OCI-LY3 (cell line): ENCODE measurements at regions not wholly inside any gene's neighbourhood (a gene's known extent, or its start where the extent isn't known, plus 50 kb on each side); places are given as distances from the start of the nearest gene placed in this dataset.
"Not testable (repeated sequence)": the region's sequence is repeated elsewhere in the genome, so short reads cannot be mapped to it uniquely, and the experiment has no call there.

Experiments used
- EZH2phosphoT487 ChIP-seq: fragments of 200-600 bp; shearing (Covaris generic); IDR thresholded peaks from 2 replicates; pipeline ENCODE4 v1.6.1; 2018; ENCODE audit warnings: antibody characterized with exemption, mixed run types, low read depth
- TF ChIP-seq, protein P1 (sequence below): fragments of 200-600, 300-600 bp; sonication (generic); IDR thresholded peaks from 2 replicates; pipeline ENCODE4 v1.5.1; 2014; ENCODE audit warnings: antibody characterized with exemption, low read length, low read depth

DNA sequence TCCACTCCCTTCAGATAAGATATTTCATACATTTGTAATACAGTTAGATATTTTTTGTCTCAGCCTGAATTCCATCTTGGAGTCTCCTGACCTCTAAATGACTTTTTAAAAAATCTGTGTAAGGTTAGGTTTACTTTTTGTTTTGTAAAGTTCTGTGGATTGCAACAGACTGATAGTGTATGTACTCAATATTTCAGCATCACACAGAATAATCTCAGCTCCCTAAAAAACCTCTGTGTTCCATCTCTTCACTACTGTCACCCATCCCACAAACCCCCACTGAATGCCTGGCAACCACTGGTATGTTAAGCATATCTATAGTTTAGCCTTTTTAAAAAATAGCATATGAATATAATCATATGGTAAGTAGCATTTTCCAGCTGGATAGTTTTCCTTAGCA, 951.1 kb upstream of the ADAMTS5 start:
- TF ChIP-seq, protein P1, sequence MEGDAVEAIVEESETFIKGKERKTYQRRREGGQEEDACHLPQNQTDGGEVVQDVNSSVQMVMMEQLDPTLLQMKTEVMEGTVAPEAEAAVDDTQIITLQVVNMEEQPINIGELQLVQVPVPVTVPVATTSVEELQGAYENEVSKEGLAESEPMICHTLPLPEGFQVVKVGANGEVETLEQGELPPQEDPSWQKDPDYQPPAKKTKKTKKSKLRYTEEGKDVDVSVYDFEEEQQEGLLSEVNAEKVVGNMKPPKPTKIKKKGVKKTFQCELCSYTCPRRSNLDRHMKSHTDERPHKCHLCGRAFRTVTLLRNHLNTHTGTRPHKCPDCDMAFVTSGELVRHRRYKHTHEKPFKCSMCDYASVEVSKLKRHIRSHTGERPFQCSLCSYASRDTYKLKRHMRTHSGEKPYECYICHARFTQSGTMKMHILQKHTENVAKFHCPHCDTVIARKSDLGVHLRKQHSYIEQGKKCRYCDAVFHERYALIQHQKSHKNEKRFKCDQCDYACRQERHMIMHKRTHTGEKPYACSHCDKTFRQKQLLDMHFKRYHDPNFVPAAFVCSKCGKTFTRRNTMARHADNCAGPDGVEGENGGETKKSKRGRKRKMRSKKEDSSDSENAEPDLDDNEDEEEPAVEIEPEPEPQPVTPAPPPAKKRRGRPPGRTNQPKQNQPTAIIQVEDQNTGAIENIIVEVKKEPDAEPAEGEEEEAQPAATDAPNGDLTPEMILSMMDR, result not testable (repeated sequence)
- TF ChIP-seq EZH2phosphoT487, result not testable (repeated sequence)
